ENCODE measurements at regions not wholly inside any gene's neighbourhood (a gene's known extent, or its start where the extent isn't known, plus 50 kb on each side); places are given as distances from the start of the nearest gene placed in this dataset.

DNA sequence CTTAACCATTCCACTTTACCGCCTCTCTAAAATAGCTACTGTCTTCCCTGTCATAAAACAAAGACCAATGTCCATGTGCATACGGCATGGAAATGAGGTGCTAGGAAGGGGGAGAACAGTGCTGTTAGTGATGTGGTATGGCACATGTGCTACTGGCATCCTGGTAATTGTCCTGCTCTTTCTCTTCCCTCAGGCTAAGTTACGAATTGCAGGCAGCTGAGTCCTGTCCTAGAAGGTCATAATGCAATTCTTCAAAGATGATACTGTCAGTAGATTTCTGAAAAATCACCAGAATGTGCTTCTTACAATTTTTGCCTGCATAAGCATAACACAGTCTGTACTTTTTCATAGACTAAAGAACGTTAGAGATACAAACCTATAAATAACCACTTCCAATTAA, 216.8 kb downstream of the RSL24D1 start:
- TF ChIP-seq, protein P1, sequence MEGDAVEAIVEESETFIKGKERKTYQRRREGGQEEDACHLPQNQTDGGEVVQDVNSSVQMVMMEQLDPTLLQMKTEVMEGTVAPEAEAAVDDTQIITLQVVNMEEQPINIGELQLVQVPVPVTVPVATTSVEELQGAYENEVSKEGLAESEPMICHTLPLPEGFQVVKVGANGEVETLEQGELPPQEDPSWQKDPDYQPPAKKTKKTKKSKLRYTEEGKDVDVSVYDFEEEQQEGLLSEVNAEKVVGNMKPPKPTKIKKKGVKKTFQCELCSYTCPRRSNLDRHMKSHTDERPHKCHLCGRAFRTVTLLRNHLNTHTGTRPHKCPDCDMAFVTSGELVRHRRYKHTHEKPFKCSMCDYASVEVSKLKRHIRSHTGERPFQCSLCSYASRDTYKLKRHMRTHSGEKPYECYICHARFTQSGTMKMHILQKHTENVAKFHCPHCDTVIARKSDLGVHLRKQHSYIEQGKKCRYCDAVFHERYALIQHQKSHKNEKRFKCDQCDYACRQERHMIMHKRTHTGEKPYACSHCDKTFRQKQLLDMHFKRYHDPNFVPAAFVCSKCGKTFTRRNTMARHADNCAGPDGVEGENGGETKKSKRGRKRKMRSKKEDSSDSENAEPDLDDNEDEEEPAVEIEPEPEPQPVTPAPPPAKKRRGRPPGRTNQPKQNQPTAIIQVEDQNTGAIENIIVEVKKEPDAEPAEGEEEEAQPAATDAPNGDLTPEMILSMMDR (IDR thresholded peaks at IDR 0.05) = no peak
- TF ChIP-seq EP300 (IDR thresholded peaks at IDR 0.05; ENCODE audit: low read depth) = no peak
- no peak for TF ChIP-seq POLR2A (IDR thresholded peaks at IDR 0.05)
- TF ChIP-seq POLR2AphosphoS5 (IDR thresholded peaks at IDR 0.05) = no peak
